ENCODE measurements at regions not wholly inside any gene's neighbourhood (a gene's known extent, or its start where the extent isn't known, plus 50 kb on each side); places are given as distances from the start of the nearest gene placed in this dataset.

DNA sequence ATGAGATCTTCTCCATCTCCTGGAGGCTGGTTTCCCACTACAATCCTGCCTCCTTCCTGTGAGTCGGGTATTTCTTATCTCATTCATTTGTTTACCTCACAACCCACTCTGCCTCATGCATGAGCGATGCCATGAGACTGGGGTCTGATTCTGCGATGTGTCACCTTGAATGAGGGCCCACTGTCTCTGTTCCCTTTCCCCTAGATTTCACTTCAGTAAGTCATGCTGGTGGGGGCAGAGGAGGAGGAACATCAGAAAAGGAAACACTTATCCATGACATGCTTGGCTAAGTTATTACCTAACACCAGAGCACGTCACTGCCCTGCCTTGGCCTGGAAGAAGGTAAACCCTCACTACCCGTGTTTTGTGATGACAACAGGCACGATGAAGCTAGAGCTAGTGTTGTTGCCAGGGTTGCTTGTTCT is 337.4 kb upstream of the PRDM1 start:
- H3K4me3 ChIP-seq, result no peak overlapping the region
- no peaks in the 10 kb centered on the region for H3K9me3 ChIP-seq
- WGBS (ENCODE audit: missing lambda C conversion rate), result 55% methylated on average over 6 of the region's 6 CpGs
- DNase-seq (ENCODE audit: low read depth in 1 of 2, low spot score in 1 of 2) (peak in 1 of 2 experiments; percentile 22), FAIRE-seq (no peak), ATAC-seq (peak in 1 of 2 experiments; percentile 21; a peak in 1 of 6 replicates)
- H3K4me2 ChIP-seq, result no peak overlapping the region
- H3K27ac ChIP-seq, result 0 out of 6 replicates have a peak overlapping the region, but pooled peaks of 1 of the 2 experiments have one; percentile 5
- ChIA-PET CTCF (no interaction called here), POLR2A (no interaction called here)
- H3K4me1 ChIP-seq, result 0 out of 3 replicates have a peak, but pooled peaks cover 5% of the 10 kb centered on the region
- no peak for TF ChIP-seq HOXA7 (CRISPR knock-in tag; IDR thresholded peaks at IDR 0.05)
- no peak for TF ChIP-seq BHLHE40 (IDR thresholded peaks at IDR 0.05; ENCODE audit: low read depth, low read length)
- no peak for TF ChIP-seq KDM1A (IDR thresholded peaks at IDR 0.05; ENCODE audit: low read depth)
- no peak for TF ChIP-seq E2F6 (IDR thresholded peaks at IDR 0.05; ENCODE audit: borderline replicate concordance, low read depth)
- no peak for TF ChIP-seq FOSL2 (IDR thresholded peaks at IDR 0.05)
- TF ChIP-seq FOSL2 (CRISPR knock-in tag; IDR thresholded peaks at IDR 0.05), result no peak
- no peak for TF ChIP-seq CHD2 (IDR thresholded peaks at IDR 0.05; ENCODE audit: low read length, partially characterized antibody)
- no peak for TF ChIP-seq POLR2AphosphoS2 (conservative IDR thresholded peaks at IDR 0.05; ENCODE audit: low read length)
- TF ChIP-seq ZC3H11A (IDR thresholded peaks at IDR 0.05), result no peak
- TF ChIP-seq TP53 (CRISPR knock-in tag; IDR thresholded peaks at IDR 0.05), result no peak
- no peak for TF ChIP-seq ZFP36 (IDR thresholded peaks at IDR 0.05; ENCODE audit: borderline replicate concordance, partially characterized antibody)
- TF ChIP-seq HOXB5 (CRISPR knock-in tag; IDR thresholded peaks at IDR 0.05), result no peak
- no peak for TF ChIP-seq EHMT2 (IDR thresholded peaks at IDR 0.05; ENCODE audit: low read depth)
- TF ChIP-seq FOXS1 (CRISPR knock-in tag; IDR thresholded peaks at IDR 0.05), result no peak
- TF ChIP-seq NFE2L2 (conservative IDR thresholded peaks at IDR 0.05; ENCODE audit: low read length), result no peak

DNA sequence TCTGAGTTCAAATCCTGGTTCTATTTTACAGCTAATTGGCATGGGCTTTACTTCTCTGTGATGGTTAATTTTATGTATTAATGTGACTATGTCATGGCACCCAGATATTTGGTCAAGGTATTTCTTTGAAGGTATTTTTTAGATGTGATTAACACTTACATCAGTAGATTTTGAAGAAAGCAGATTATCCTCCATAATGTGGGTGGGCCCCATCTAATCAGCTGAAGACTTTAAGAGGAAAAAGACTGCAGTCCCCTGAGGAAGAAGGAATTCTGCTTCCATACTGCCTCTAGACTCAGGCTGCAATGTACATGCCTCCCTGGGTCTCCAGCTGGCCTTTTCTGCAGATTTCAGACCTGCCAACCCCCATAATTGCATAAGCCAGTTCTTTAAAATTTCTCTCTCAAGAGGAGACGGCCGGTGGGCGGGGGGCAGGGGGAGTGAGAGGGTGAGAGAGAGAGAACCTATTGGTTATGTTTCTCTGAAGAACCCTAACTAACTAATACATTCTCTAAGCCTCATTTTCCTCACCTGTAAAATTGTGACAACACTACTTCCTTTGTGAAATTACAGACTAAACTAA is 338.2 kb upstream of the PRDM1 start:
- WGBS (ENCODE audit: missing lambda C conversion rate), result 90% methylated on average over 3 of the region's 3 CpGs
- H3K4me2 ChIP-seq, result no peak overlapping the region
- CTCF ChIA-PET, result no interaction called here

More for the DNA sequence above, 338.2 kb upstream of the PRDM1 start:
- TF ChIP-seq REST (IDR thresholded peaks at IDR 0.05) (no peak), USF2 (IDR thresholded peaks at IDR 0.05) (no peak), HDAC2 (IDR thresholded peaks at IDR 0.05) (no peak), MAZ (IDR thresholded peaks at IDR 0.05; ENCODE audit: borderline replicate concordance, low read depth, low read length) (no peak), CBX2 (IDR thresholded peaks at IDR 0.05; ENCODE audit: borderline replicate concordance, low read depth) (no peak), FOSB (CRISPR knock-in tag; IDR thresholded peaks at IDR 0.05) (no peak), ZSCAN20 (CRISPR knock-in tag; IDR thresholded peaks at IDR 0.05) (no peak), JUNB (IDR thresholded peaks at IDR 0.05) (no peak), NPAS2 (CRISPR knock-in tag; IDR thresholded peaks at IDR 0.05; ENCODE audit: borderline replicate concordance) (no peak), ZFP36 (IDR thresholded peaks at IDR 0.05; ENCODE audit: borderline replicate concordance, partially characterized antibody) (no peak)
- TF ChIP-seq, protein P1, sequence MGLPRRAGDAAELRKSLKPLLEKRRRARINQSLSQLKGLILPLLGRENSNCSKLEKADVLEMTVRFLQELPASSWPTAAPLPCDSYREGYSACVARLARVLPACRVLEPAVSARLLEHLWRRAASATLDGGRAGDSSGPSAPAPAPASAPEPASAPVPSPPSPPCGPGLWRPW (IDR thresholded peaks at IDR 0.05), result no peak
- no peak for FAIRE-seq
- Histone ChIP-seq H3K4me1 (0 out of 3 replicates have a peak, but pooled peaks cover 5% of the 10 kb centered on the region), H3K4me3 (no peak overlapping the region), H3K9me3 (no peaks in the 10 kb centered on the region), H3K27ac (no peak overlapping the region)
- no peak for ATAC-seq
- DNase-seq (ENCODE audit: low read depth in 1 of 2, low spot score in 1 of 2), result no peak
- POLR2A ChIA-PET, result no interaction called here
